Fibroblast of gingiva (primary cell): ENCODE measurements at regions not wholly inside any gene's neighbourhood (a gene's known extent, or its start where the extent isn't known, plus 50 kb on each side); places are given as distances from the start of the nearest gene placed in this dataset.
"Not testable (repeated sequence)": the region's sequence is repeated elsewhere in the genome, so short reads cannot be mapped to it uniquely, and the experiment has no call there.

Experiments
- DNase-seq: peaks from one replicate; pipeline ENCODE4 v3.0.0-alpha.2; 2011; ENCODE audit warnings: low read depth

- peak; percentile 66 for DNase-seq
These were observed 233.5 kb upstream of the ATP5MC3 start for GRCh38 chr2:175414882-175415487.

- no peak for DNase-seq
These were observed 232.8 kb upstream of the ATP5MC3 start for GRCh38 chr2:175414191-175414881.

- DNase-seq: not testable (repeated sequence)
These were observed 229.4 kb upstream of the ATP5MC3 start for GRCh38 chr2:175410941-175411340.

- no peak for DNase-seq
These were observed 223.3 kb upstream of the ATP5MC3 start for GRCh38 chr2:175404839-175405238.

- DNase-seq: no peak
These were observed 222.2 kb upstream of the ATP5MC3 start for GRCh38 chr2:175403599-175404221.

- DNase-seq: no peak
These were observed 221.1 kb upstream of the ATP5MC3 start for GRCh38 chr2:175402571-175402970.

- DNase-seq: no peak
These were observed 220.5 kb upstream of the ATP5MC3 start for GRCh38 chr2:175401956-175402469.

- no peak for DNase-seq
These were observed 219.5 kb upstream of the ATP5MC3 start for GRCh38 chr2:175400975-175401374.

- DNase-seq: no peak
These were observed 217.8 kb upstream of the ATP5MC3 start for GRCh38 chr2:175399326-175399725.

GRCh38 chr2:175398848-175399247 is 217.3 kb upstream of the ATP5MC3 start:
- no peak for DNase-seq

- DNase-seq: no peak
These were observed 215.2 kb upstream of the ATP5MC3 start for GRCh38 chr2:175396696-175397095.

- no peak for DNase-seq
These were observed 212.3 kb upstream of the ATP5MC3 start for GRCh38 chr2:175393851-175394250.

- DNase-seq: no peak
These were observed 201.8 kb upstream of the ATP5MC3 start for GRCh38 chr2:175383286-175383685.

- no peak for DNase-seq
These were observed 192.2 kb upstream of the ATP5MC3 start for GRCh38 chr2:175373729-175374128.

GRCh38 chr2:175372704-175373701 is 191.5 kb upstream of the ATP5MC3 start:
- DNase-seq: peak; percentile 10

- DNase-seq: no peak
These were observed 189.9 kb upstream of the ATP5MC3 start for GRCh38 chr2:175371378-175371777.

GRCh38 chr2:175366815-175367214 is 185.3 kb upstream of the ATP5MC3 start:
- peak; percentile 26 for DNase-seq

GRCh38 chr2:175363699-175364098 is 182.2 kb upstream of the ATP5MC3 start:
- DNase-seq: no peak

GRCh38 chr2:175362331-175362730 is 180.8 kb upstream of the ATP5MC3 start:
- DNase-seq: no peak

GRCh38 chr2:175359710-175360109 is 178.2 kb upstream of the ATP5MC3 start:
- no peak for DNase-seq

- no peak for DNase-seq
These were observed 175.4 kb upstream of the ATP5MC3 start for GRCh38 chr2:175356901-175357300.

GRCh38 chr2:175355246-175355645 is 173.7 kb upstream of the ATP5MC3 start:
- DNase-seq: no peak
